Calu3 (cell line): ENCODE measurements at regions not wholly inside any gene's neighbourhood (a gene's known extent, or its start where the extent isn't known, plus 50 kb on each side); places are given as distances from the start of the nearest gene placed in this dataset.

Experiments
- BruUV-seq: library from RNA; stranded (reverse); fragments of 400-500 nt; replicated peaks from 2 replicates; lab custom pipeline; 2021; lab: Mats Ljungman, UMichigan
- CTCF ChIA-PET: fragments of 300-600 bp; sonication (Branson Sonifier 250); formaldehyde crosslinking; loops from one replicate; lab custom pipeline; 2022; ENCODE audit warnings: antibody characterized with exemption; lab: Charles Lee
- DNase-seq: peaks from one replicate; pipeline ENCODE4 v3.0.0; 2022
- H3K27ac Mint-ChIP-seq: one replicate; pipeline ENCODE4 v1.8.0; 2022; ENCODE audit warnings: mixed read lengths; ENCODE audit not compliant: unreplicated experiment
- H3K27me3 Mint-ChIP-seq: one replicate; pipeline ENCODE4 v1.8.0; 2022; ENCODE audit warnings: mixed read lengths; ENCODE audit not compliant: unreplicated experiment
- H3K36me3 Mint-ChIP-seq: one replicate; pipeline ENCODE4 v1.8.0; 2022; ENCODE audit warnings: mild to moderate bottlenecking, moderate library complexity, mixed read lengths; ENCODE audit not compliant: insufficient read depth, unreplicated experiment
- H3K4me1 Mint-ChIP-seq: one replicate; pipeline ENCODE4 v1.8.0; 2022; ENCODE audit warnings: mild to moderate bottlenecking, low read depth, mixed read lengths; ENCODE audit not compliant: unreplicated experiment
- H3K4me3 Mint-ChIP-seq: one replicate; pipeline ENCODE4 v1.8.0; 2022; ENCODE audit warnings: mild to moderate bottlenecking, low read depth, moderate library complexity, mixed read lengths; ENCODE audit not compliant: unreplicated experiment
- H3K9me3 Mint-ChIP-seq: one replicate; pipeline ENCODE4 v1.8.0; 2022; ENCODE audit warnings: low read depth, mixed read lengths; ENCODE audit not compliant: unreplicated experiment
- CTCF ChIP-seq: fragments of 200-600 bp; IDR thresholded peaks from one replicate; pipeline ENCODE4 v1.8.0; 2022; ENCODE audit warnings: antibody characterized with exemption; ENCODE audit not compliant: unreplicated experiment
- intact Hi-C: fragments of 100-400 bp; cut with micrococcal nuclease; formaldehyde crosslinking; loops from one replicate; pipeline ENCODE4 v1.10.0; 2022; ENCODE audit not compliant: unreplicated experiment

DNA sequence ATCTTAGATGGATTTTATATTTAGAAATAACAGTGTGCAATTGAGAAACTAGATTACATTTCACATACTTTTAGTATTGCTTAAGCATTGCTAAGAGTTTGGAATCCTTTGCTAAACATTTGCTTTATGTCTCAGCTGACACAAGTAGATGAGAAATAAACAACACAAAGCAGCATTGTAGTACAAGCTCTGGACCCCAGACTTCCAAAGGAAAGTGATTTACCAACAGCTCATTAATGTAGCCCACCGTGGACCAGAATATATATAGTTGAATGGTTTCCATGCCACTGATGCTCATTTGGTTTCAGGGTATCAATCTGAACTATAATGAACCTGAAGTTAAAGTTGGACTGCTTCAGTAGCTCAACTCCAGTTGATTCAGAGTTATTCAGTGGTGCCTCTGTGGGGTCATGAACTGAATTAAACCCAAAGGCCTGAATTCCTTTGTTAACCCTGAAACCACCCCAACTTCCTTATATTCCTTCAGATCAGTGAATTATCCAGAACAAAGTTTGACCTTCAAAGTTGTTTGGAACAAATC, 132.1 kb upstream of the NEIL3 start:
- CTCF ChIA-PET = no interaction called here
- Mint-ChIP-seq H3K36me3 (no peaks in the 10 kb centered on the region), H3K27ac (no peak overlapping the region), H3K9me3 (peaks cover 2% of the 10 kb centered on the region), H3K4me1 (no peaks in the 10 kb centered on the region), H3K27me3 (no peaks in the 10 kb centered on the region), H3K4me3 (no peak overlapping the region)
- no peak for TF ChIP-seq CTCF
- DNase-seq = no peak
- BruUV-seq = no TSS peak
- intact Hi-C loops = loop anchor here (10.0 kb wide), 1 partner anchor 1013 kb away; no protein-coding TSS in a partner anchor

DNA sequence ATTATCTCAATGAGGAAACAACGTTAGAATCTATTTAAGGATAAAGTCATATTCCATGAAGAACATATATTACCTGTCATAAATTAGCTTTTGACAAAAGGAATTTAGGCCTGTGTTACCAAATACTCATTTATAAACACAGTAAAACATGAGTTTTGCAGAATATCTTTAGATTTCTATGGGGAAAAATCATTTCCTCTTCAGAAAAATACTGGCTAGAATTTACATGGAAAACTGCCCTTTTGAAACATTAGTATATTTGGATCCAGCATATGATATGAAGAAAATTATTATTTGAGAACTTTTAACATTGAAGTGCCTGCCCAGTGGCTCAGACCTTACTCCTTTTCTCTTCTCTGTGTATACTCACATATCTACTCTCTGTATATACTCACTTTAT, 131.4 kb upstream of the NEIL3 start:
- Mint-ChIP-seq H3K27ac (no peak overlapping the region), H3K4me1 (no peaks in the 10 kb centered on the region), H3K9me3 (peaks cover 2% of the 10 kb centered on the region), H3K27me3 (no peaks in the 10 kb centered on the region), H3K4me3 (no peak overlapping the region), H3K36me3 (no peaks in the 10 kb centered on the region)
- intact Hi-C loops = loop anchor here (10.0 kb wide), 1 partner anchor 1013 kb away; no protein-coding TSS in a partner anchor
- no TSS peak for BruUV-seq
- no peak for TF ChIP-seq CTCF
- CTCF ChIA-PET = no interaction called here
- DNase-seq = no peak

DNA sequence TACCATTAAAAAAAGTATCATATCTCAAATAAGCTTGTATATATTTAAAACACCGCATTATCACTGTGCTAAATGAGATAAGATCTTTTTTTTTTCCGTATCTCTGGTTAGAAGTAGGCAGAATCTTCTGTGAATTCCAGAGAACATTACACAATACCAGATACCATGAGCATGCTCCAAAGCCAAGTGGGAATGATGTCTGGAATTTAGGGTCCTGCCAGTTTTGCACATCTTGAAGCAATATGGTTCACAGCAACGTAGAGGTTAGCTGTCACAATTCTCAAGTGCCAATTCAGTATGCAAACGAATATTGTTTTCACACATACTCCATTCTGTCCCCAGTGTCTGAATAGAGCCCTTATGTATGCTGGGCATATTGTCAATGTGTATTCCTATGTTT, 127.5 kb upstream of the NEIL3 start:
- Mint-ChIP-seq H3K27ac (no peak overlapping the region), H3K4me3 (no peak overlapping the region), H3K4me1 (no peaks in the 10 kb centered on the region), H3K9me3 (peaks cover 2% of the 10 kb centered on the region), H3K36me3 (no peaks in the 10 kb centered on the region), H3K27me3 (no peaks in the 10 kb centered on the region)
- TF ChIP-seq CTCF = no peak
- no peak for DNase-seq
- intact Hi-C loops = no loop called here
- CTCF ChIA-PET = no interaction called here
- BruUV-seq = no TSS peak

GRCh38 chr4:177182728-177183127, 126.9 kb upstream of the NEIL3 start:
- H3K27me3 Mint-ChIP-seq = no peaks in the 10 kb centered on the region
- no peak for TF ChIP-seq CTCF
- CTCF ChIA-PET = no interaction called here
- no TSS peak for BruUV-seq
- H3K27ac Mint-ChIP-seq = no peak overlapping the region
- peaks cover 2% of the 10 kb centered on the region for H3K9me3 Mint-ChIP-seq
- no peak overlapping the region for H3K4me3 Mint-ChIP-seq
- H3K4me1 Mint-ChIP-seq = no peaks in the 10 kb centered on the region
- no peak for DNase-seq
- no peaks in the 10 kb centered on the region for H3K36me3 Mint-ChIP-seq
- intact Hi-C loops = no loop called here
